ENCODE measurements at regions not wholly inside any gene's neighbourhood (a gene's known extent, or its start where the extent isn't known, plus 50 kb on each side); places are given as distances from the start of the nearest gene placed in this dataset.

DNA sequence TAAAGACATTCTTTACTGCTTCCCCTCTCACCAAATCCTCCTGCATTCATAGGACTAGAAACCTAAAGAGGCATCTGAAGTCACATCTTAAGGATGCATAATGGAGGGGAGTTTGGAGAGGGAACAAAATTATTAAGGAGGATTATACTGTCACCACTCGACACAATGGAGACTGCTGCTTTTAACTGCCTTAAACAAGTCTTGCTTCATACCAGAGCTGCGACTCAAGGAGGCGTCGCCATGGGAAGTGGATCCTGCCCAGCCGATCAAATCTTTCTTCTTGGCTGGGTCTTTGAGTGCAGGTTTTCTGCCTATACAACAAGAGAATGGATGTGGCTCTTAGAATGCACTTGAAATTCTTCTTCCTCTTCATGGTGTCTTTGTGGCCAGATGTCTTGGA is 66.7 kb upstream of the FOXE1 start (continued):
- TF ChIP-seq, protein P1, sequence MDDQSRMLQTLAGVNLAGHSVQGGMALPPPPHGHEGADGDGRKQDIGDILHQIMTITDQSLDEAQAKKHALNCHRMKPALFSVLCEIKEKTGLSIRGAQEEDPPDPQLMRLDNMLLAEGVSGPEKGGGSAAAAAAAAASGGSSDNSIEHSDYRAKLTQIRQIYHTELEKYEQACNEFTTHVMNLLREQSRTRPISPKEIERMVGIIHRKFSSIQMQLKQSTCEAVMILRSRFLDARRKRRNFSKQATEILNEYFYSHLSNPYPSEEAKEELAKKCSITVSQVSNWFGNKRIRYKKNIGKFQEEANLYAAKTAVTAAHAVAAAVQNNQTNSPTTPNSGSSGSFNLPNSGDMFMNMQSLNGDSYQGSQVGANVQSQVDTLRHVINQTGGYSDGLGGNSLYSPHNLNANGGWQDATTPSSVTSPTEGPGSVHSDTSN (CRISPR knock-in tag; IDR thresholded peaks at IDR 0.05), result no peak
- no peak for TF ChIP-seq ZNF555 (tag by site-specific recombination; conservative IDR thresholded peaks at IDR 0.05)
- TF ChIP-seq, protein P2, sequence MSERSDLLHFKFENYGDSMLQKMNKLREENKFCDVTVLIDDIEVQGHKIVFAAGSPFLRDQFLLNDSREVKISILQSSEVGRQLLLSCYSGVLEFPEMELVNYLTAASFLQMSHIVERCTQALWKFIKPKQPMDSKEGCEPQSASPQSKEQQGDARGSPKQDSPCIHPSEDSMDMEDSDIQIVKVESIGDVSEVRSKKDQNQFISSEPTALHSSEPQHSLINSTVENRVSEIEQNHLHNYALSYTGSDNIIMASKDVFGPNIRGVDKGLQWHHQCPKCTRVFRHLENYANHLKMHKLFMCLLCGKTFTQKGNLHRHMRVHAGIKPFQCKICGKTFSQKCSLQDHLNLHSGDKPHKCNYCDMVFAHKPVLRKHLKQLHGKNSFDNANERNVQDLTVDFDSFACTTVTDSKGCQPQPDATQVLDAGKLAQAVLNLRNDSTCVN (tag by site-specific recombination; optimal IDR thresholded peaks at IDR 0.05), result no peak
- no peak for TF ChIP-seq ZNF692 (tag by site-specific recombination; IDR thresholded peaks at IDR 0.05)
- TF ChIP-seq ZNF23 (tag by site-specific recombination; IDR thresholded peaks at IDR 0.05; ENCODE audit: borderline replicate concordance), result no peak

- ChIA-PET POLR2A (no interaction called here), CTCF (no interaction called here)
- H3K9me3 ChIP-seq (ENCODE audit: control insufficient read depth, insufficient read depth, low read depth, low read length), result no peaks in the 10 kb centered on the region
- no peaks in the 10 kb centered on the region for H3K36me3 ChIP-seq (ENCODE audit: control insufficient read depth in 2 of 2, insufficient read depth in 1 of 2, low read length in 2 of 2)
- no peak overlapping the region for H3K4me3 ChIP-seq (ENCODE audit: low read depth, low read length)
- TF ChIP-seq ZNF560 (tag by site-specific recombination; IDR thresholded peaks at IDR 0.05; ENCODE audit: borderline replicate concordance) (no peak), RBAK (tag by site-specific recombination; IDR thresholded peaks at IDR 0.05) (no peak), ZNF121 (tag by site-specific recombination; IDR thresholded peaks at IDR 0.05) (no peak), YY1 (tag by site-specific recombination; IDR thresholded peaks at IDR 0.05) (no peak), ZNF10 (tag by site-specific recombination; IDR thresholded peaks at IDR 0.05) (no peak), ZNF561 (tag by site-specific recombination; IDR thresholded peaks at IDR 0.05; ENCODE audit: borderline replicate concordance) (no peak), ZNF670 (tag by site-specific recombination; IDR thresholded peaks at IDR 0.05; ENCODE audit: low read depth) (no peak), SP3 (tag by site-specific recombination; IDR thresholded peaks at IDR 0.05) (no peak), ZNF76 (tag by site-specific recombination; IDR thresholded peaks at IDR 0.05; ENCODE audit: borderline replicate concordance, low read depth) (no peak), ZNF302 (tag by site-specific recombination; IDR thresholded peaks at IDR 0.05; ENCODE audit: low read depth) (no peak), KLF17 (tag by site-specific recombination; IDR thresholded peaks at IDR 0.05) (no peak)
- TF ChIP-seq, protein P3, sequence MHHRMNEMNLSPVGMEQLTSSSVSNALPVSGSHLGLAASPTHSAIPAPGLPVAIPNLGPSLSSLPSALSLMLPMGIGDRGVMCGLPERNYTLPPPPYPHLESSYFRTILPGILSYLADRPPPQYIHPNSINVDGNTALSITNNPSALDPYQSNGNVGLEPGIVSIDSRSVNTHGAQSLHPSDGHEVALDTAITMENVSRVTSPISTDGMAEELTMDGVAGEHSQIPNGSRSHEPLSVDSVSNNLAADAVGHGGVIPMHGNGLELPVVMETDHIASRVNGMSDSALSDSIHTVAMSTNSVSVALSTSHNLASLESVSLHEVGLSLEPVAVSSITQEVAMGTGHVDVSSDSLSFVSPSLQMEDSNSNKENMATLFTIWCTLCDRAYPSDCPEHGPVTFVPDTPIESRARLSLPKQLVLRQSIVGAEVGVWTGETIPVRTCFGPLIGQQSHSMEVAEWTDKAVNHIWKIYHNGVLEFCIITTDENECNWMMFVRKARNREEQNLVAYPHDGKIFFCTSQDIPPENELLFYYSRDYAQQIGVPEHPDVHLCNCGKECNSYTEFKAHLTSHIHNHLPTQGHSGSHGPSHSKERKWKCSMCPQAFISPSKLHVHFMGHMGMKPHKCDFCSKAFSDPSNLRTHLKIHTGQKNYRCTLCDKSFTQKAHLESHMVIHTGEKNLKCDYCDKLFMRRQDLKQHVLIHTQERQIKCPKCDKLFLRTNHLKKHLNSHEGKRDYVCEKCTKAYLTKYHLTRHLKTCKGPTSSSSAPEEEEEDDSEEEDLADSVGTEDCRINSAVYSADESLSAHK (tag by site-specific recombination; IDR thresholded peaks at IDR 0.05), result no peak
- H3K4me1 ChIP-seq (ENCODE audit: control insufficient read depth, insufficient read depth, low read length), result no peaks in the 10 kb centered on the region
- no peak overlapping the region for H3K27ac ChIP-seq (ENCODE audit: extremely low read depth, low read depth, low read length)
Observed at GRCh38 chr9:97787551-97787950, 65.5 kb upstream of the FOXE1 start.
